ENCODE measurements at regions not wholly inside any gene's neighbourhood (a gene's known extent, or its start where the extent isn't known, plus 50 kb on each side); places are given as distances from the start of the nearest gene placed in this dataset.

- no peak for DNase-seq
- H3K4me3 ChIP-seq, result no peak overlapping the region
- intact Hi-C loops (cut with DNase I, micrococcal nuclease), result no loop called here
- TF ChIP-seq CTCF (IDR thresholded peaks at IDR 0.05), result no peak
- no peaks in the 10 kb centered on the region for H3K4me1 ChIP-seq (ENCODE audit: low read depth)
- H3K9me3 ChIP-seq, result no peaks in the 10 kb centered on the region
- H3K36me3 ChIP-seq (ENCODE audit: low read depth), result no peaks in the 10 kb centered on the region
- ATAC-seq, result no peak
Observed at GRCh38 chr1:4305526-4306301, 348.7 kb upstream of the AJAP1 start.

- no peak overlapping the region for H3K4me3 ChIP-seq
- intact Hi-C loops (cut with DNase I, micrococcal nuclease), result no loop called here
- H3K36me3 ChIP-seq (ENCODE audit: low read depth), result no peaks in the 10 kb centered on the region
- DNase-seq (no peak), ATAC-seq (no peak)
- H3K4me1 ChIP-seq (ENCODE audit: low read depth), result no peaks in the 10 kb centered on the region
- no peaks in the 10 kb centered on the region for H3K9me3 ChIP-seq
- TF ChIP-seq CTCF (IDR thresholded peaks at IDR 0.05), result no peak
Observed at GRCh38 chr1:4306559-4307467, 347.6 kb upstream of the AJAP1 start.

- H3K9me3 ChIP-seq, result no peaks in the 10 kb centered on the region
- no peaks in the 10 kb centered on the region for H3K36me3 ChIP-seq (ENCODE audit: low read depth)
- TF ChIP-seq CTCF (IDR thresholded peaks at IDR 0.05), result no peak
- no peak for ATAC-seq
- no peaks in the 10 kb centered on the region for H3K4me1 ChIP-seq (ENCODE audit: low read depth)
- intact Hi-C loops (cut with DNase I, micrococcal nuclease), result no loop called here
- no peak for DNase-seq
- H3K4me3 ChIP-seq, result no peak overlapping the region
Observed at GRCh38 chr1:4307468-4307845, 347.0 kb upstream of the AJAP1 start.

GRCh38 chr1:4307911-4308545 is 346.4 kb upstream of the AJAP1 start:
- ATAC-seq, result no peak
- intact Hi-C loops (cut with DNase I, micrococcal nuclease), result no loop called here

More at GRCh38 chr1:4307911-4308545, 346.4 kb upstream of the AJAP1 start:
- no peak for TF ChIP-seq CTCF (IDR thresholded peaks at IDR 0.05)
- DNase-seq, result no peak
- H3K4me3 ChIP-seq, result no peak overlapping the region
- H3K36me3 ChIP-seq (ENCODE audit: low read depth), result no peaks in the 10 kb centered on the region
- no peaks in the 10 kb centered on the region for H3K9me3 ChIP-seq
- no peaks in the 10 kb centered on the region for H3K4me1 ChIP-seq (ENCODE audit: low read depth)

Measured in mucosa of descending colon (tissue), 3 donors.